ENCODE measurements at regions not wholly inside any gene's neighbourhood (a gene's known extent, or its start where the extent isn't known, plus 50 kb on each side); places are given as distances from the start of the nearest gene placed in this dataset.
"Not testable (repeated sequence)": the region's sequence is repeated elsewhere in the genome, so short reads cannot be mapped to it uniquely, and the experiment has no call there.

GRCh38 chr3:193046371-193046770 lies 128.7 kb upstream of the MB21D2 start:
- TF ChIP-seq CTCF (IDR thresholded peaks at IDR 0.05) (no peak), POLR2A (IDR thresholded peaks at IDR 0.05) (no peak), POLR2AphosphoS5 (IDR thresholded peaks at IDR 0.05) (no peak), EP300 (IDR thresholded peaks at IDR 0.05) (no peak)
- Histone ChIP-seq H3K36me3 (no peaks in the 10 kb centered on the region), H3K27me3 (no peaks in the 10 kb centered on the region), H3K9me3 (no peaks in the 10 kb centered on the region), H3K4me1 (no peaks in the 10 kb centered on the region), H3K4me3 (no peak overlapping the region), H3K27ac (no peak overlapping the region)
- ATAC-seq: no peak
- WGBS, 2 donors (ENCODE audit: low coverage in 1 of 2): 71 to 91% methylated on average over 4 of the region's 5 CpGs

- H3K9me3 ChIP-seq, H3K4me3 ChIP-seq, H3K27ac ChIP-seq, H3K4me1 ChIP-seq, H3K36me3 ChIP-seq, ATAC-seq, H3K27me3 ChIP-seq: not testable (repeated sequence)
- 11% methylated on average over 1 of the region's 1 CpG; no CpG with 5 or more reads in 1 of the 2 donors for WGBS, 2 donors (ENCODE audit: low coverage in 1 of 2)
Measured at GRCh38 chr3:193047461-193047860, 129.8 kb upstream of the MB21D2 start.

GRCh38 chr3:193048127-193048526 lies 130.5 kb upstream of the MB21D2 start:
- Histone ChIP-seq H3K27me3 (no peaks in the 10 kb centered on the region), H3K9me3 (no peaks in the 10 kb centered on the region), H3K4me3 (no peak overlapping the region), H3K4me1 (peaks cover 0 to 10% (median 0%) of the 10 kb centered on the region in 3 donors), H3K27ac (no peak overlapping the region), H3K36me3 (no peaks in the 10 kb centered on the region)
- ATAC-seq: no peak
- TF ChIP-seq EP300 (IDR thresholded peaks at IDR 0.05) (no peak), CTCF (IDR thresholded peaks at IDR 0.05) (no peak), POLR2A (IDR thresholded peaks at IDR 0.05) (no peak), POLR2AphosphoS5 (IDR thresholded peaks at IDR 0.05) (no peak)
- WGBS, 2 donors (ENCODE audit: low coverage in 1 of 2): 94 to 100% methylated on average over 1 of the region's 1 CpG

- Histone ChIP-seq H3K4me1 (peaks cover 0 to 10% (median 0%) of the 10 kb centered on the region in 3 donors), H3K27ac (no peak overlapping the region), H3K9me3 (no peaks in the 10 kb centered on the region), H3K4me3 (no peak overlapping the region), H3K27me3 (no peaks in the 10 kb centered on the region), H3K36me3 (no peaks in the 10 kb centered on the region)
- TF ChIP-seq EP300 (IDR thresholded peaks at IDR 0.05) (no peak), POLR2AphosphoS5 (IDR thresholded peaks at IDR 0.05) (no peak), CTCF (IDR thresholded peaks at IDR 0.05) (no peak), POLR2A (IDR thresholded peaks at IDR 0.05) (no peak)
- WGBS, 2 donors (ENCODE audit: low coverage in 1 of 2): 37 to 44% methylated on average over 4 of the region's 4 CpGs
- no peak for ATAC-seq
Measured at GRCh38 chr3:193049935-193050334, 132.3 kb upstream of the MB21D2 start.

GRCh38 chr3:193051314-193051713 lies 133.7 kb upstream of the MB21D2 start:
- no peaks in the 10 kb centered on the region for H3K9me3 ChIP-seq
- ATAC-seq: no peak
- H3K36me3 ChIP-seq: no peaks in the 10 kb centered on the region
- no peak overlapping the region for H3K4me3 ChIP-seq
- H3K27me3 ChIP-seq: no peaks in the 10 kb centered on the region
- 86 to 90% methylated on average over 4 of the region's 4 CpGs for WGBS, 2 donors (ENCODE audit: low coverage in 1 of 2)
- H3K4me1 ChIP-seq: peaks cover 0 to 10% (median 0%) of the 10 kb centered on the region in 3 donors
- TF ChIP-seq POLR2A (IDR thresholded peaks at IDR 0.05): no peak
- H3K27ac ChIP-seq: no peak overlapping the region

GRCh38 chr3:193052354-193053045 lies 134.8 kb upstream of the MB21D2 start:
- H3K36me3 ChIP-seq: no peaks in the 10 kb centered on the region
- H3K4me1 ChIP-seq: peaks cover 0 to 10% (median 0%) of the 10 kb centered on the region in 3 donors
- no peak overlapping the region for H3K4me3 ChIP-seq
- H3K27me3 ChIP-seq: no peaks in the 10 kb centered on the region
- peak overlapping the region in 1 of 4 donors; percentile 4 for H3K27ac ChIP-seq
- no peaks in the 10 kb centered on the region for H3K9me3 ChIP-seq
- 12 to 25% methylated on average over 6 of the region's 8 CpGs for WGBS, 2 donors (ENCODE audit: low coverage in 1 of 2)
- peak; percentile 22 for ATAC-seq
- TF ChIP-seq POLR2A (IDR thresholded peaks at IDR 0.05) (no peak), POLR2AphosphoS5 (IDR thresholded peaks at IDR 0.05) (peak; percentile 29), EP300 (IDR thresholded peaks at IDR 0.05) (no peak), CTCF (IDR thresholded peaks at IDR 0.05) (no peak)
